Stomach (tissue), 4 donors: ENCODE measurements at regions not wholly inside any gene's neighbourhood (a gene's known extent, or its start where the extent isn't known, plus 50 kb on each side); places are given as distances from the start of the nearest gene placed in this dataset.

Source experiments
- CTCF ChIP-seq, 7 experiments: fragments of 450-650 bp in 4 of 7; fragments of 200-600 bp in 3 of 7; sonication (generic) in 3 of 7; IDR thresholded peaks; one replicate each; pipeline ENCODE4 v1.5.1; 2016 to 2019; ENCODE audit warnings: antibody characterized with exemption in 7 of 7, control low read depth in 2 of 7, mild to moderate bottlenecking in 1 of 7
- EP300 ChIP-seq: sonication (generic); formaldehyde crosslinking; IDR thresholded peaks from one replicate; pipeline ENCODE4 v1.6.1; 2017; ENCODE audit warnings: antibody characterized with exemption
- POLR2A ChIP-seq, 4 donors: fragments of 450-650 bp; IDR thresholded peaks; one replicate each; pipeline ENCODE4 v1.6.1; 2016; ENCODE audit warnings: antibody characterized with exemption in 4 of 4, control low read depth in 2 of 4, mild to moderate bottlenecking in 1 of 4, moderate library complexity in 1 of 4
- POLR2AphosphoS5 ChIP-seq, 3 donors: sonication (generic); formaldehyde crosslinking; IDR thresholded peaks; one replicate each; pipeline ENCODE4 v1.6.1; 2016; ENCODE audit warnings: antibody characterized with exemption in 3 of 3

DNA sequence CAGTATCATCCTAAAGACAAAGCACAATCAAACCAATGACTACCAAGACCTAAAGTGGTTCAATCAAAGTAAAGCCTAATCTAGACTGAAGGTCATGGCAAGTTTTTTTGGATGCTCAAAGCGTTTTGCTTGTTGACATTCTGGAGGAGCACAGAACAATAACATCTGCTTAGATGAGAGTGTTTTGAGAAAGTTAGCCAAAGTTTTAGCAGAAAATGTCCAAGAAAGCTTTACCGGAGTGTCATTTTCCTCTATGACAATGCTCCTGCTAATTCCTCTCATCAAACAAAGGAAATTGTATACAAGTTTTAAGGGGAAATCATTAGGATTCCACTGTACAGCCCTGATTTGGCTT lies 256.9 kb upstream of the FAT3 start:
- TF ChIP-seq CTCF (IDR thresholded peaks at IDR 0.05) (no peak), POLR2A (IDR thresholded peaks at IDR 0.05) (no peak), POLR2AphosphoS5 (IDR thresholded peaks at IDR 0.05) (no peak), EP300 (no peak)
